GM12873 (cell line): ENCODE measurements at regions not wholly inside any gene's neighbourhood (a gene's known extent, or its start where the extent isn't known, plus 50 kb on each side); places are given as distances from the start of the nearest gene placed in this dataset.

Source experiments
- CTCF ChIP-seq: IDR thresholded peaks from 2 replicates; pipeline ENCODE4 v1.5.1; 2012; ENCODE audit warnings: low read depth, mild to moderate bottlenecking, moderate library complexity, low read length, control low read depth; ENCODE audit not compliant: insufficient read depth; ENCODE audit errors: missing control alignments

- TF ChIP-seq CTCF, result no peak
These were observed 88.0 kb upstream of the CTTNBP2 start for GRCh38 chr7:117961235-117961634.

- no peak for TF ChIP-seq CTCF
These were observed 89.2 kb upstream of the CTTNBP2 start for GRCh38 chr7:117962366-117962994.

- TF ChIP-seq CTCF, result no peak
These were observed 90.3 kb upstream of the CTTNBP2 start for GRCh38 chr7:117963264-117964197.

GRCh38 chr7:117970801-117971200 lies 97.6 kb upstream of the CTTNBP2 start:
- TF ChIP-seq CTCF, result no peak

GRCh38 chr7:117971556-117972244 lies 98.5 kb upstream of the CTTNBP2 start:
- TF ChIP-seq CTCF, result no peak

GRCh38 chr7:117972606-117973005 lies 99.4 kb upstream of the CTTNBP2 start:
- TF ChIP-seq CTCF, result no peak

GRCh38 chr7:117973975-117974374 lies 100.7 kb upstream of the CTTNBP2 start:
- TF ChIP-seq CTCF, result no peak
